Ishikawa (cell line): ENCODE measurements at regions not wholly inside any gene's neighbourhood (a gene's known extent, or its start where the extent isn't known, plus 50 kb on each side); places are given as distances from the start of the nearest gene placed in this dataset.
A peak's percentile ranks its signal among the peaks of the same experiment; 100 is the strongest.

Experiments
- CEBPB ChIP-seq: IDR thresholded peaks from 2 replicates; pipeline ENCODE4 v1.6.1; 2012
- CREB1 ChIP-seq: IDR thresholded peaks from 2 replicates; pipeline ENCODE4 v1.6.1; 2012; ENCODE audit warnings: low read depth
- EGR1 ChIP-seq: IDR thresholded peaks from 2 replicates; pipeline ENCODE4 v1.6.1; 2012
- EP300 ChIP-seq: IDR thresholded peaks from 2 replicates; pipeline ENCODE4 v1.6.1; 2012; ENCODE audit warnings: borderline replicate concordance
- FOXM1 ChIP-seq: IDR thresholded peaks from 2 replicates; pipeline ENCODE4 v1.6.1; 2012; ENCODE audit warnings: low read depth, borderline replicate concordance
- NFIC ChIP-seq: IDR thresholded peaks from 2 replicates; pipeline ENCODE4 v1.6.1; 2012
- RAD21 ChIP-seq: IDR thresholded peaks from 2 replicates; pipeline ENCODE4 v1.6.1; 2012; ENCODE audit warnings: low read depth
- REST ChIP-seq: IDR thresholded peaks from 2 replicates; pipeline ENCODE4 v1.6.1; 2012; ENCODE audit warnings: low read depth, mild to moderate bottlenecking
- TAF1 ChIP-seq: IDR thresholded peaks from 2 replicates; pipeline ENCODE4 v1.6.1; 2012; ENCODE audit warnings: low read depth, mild to moderate bottlenecking
- TCF12 ChIP-seq: IDR thresholded peaks from 2 replicates; pipeline ENCODE4 v1.6.1; 2012; ENCODE audit warnings: low read depth
- TEAD4 ChIP-seq: IDR thresholded peaks from 2 replicates; pipeline ENCODE4 v1.6.1; 2012
- USF1 ChIP-seq: IDR thresholded peaks from 2 replicates; pipeline ENCODE4 v1.6.1; 2012
- YY1 ChIP-seq: IDR thresholded peaks from 2 replicates; pipeline ENCODE4 v1.6.1; 2012; ENCODE audit warnings: low read depth
- ZBTB7A ChIP-seq: IDR thresholded peaks from 2 replicates; pipeline ENCODE4 v1.6.1; 2012; ENCODE audit warnings: low read depth
- TF ChIP-seq, protein P1 (sequence below): IDR thresholded peaks from 2 replicates; pipeline ENCODE4 v1.6.1; 2012

- no peak for TF ChIP-seq YY1
- TF ChIP-seq EP300: no peak
- no peak for TF ChIP-seq ZBTB7A
- no peak for TF ChIP-seq EGR1
- no peak for TF ChIP-seq TCF12
- TF ChIP-seq TEAD4: no peak
- no peak for TF ChIP-seq RAD21
- no peak for TF ChIP-seq CREB1
- TF ChIP-seq, protein P1, sequence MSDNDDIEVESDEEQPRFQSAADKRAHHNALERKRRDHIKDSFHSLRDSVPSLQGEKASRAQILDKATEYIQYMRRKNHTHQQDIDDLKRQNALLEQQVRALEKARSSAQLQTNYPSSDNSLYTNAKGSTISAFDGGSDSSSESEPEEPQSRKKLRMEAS: no peak
- no peak for TF ChIP-seq USF1
- no peak for TF ChIP-seq TAF1
Observed at GRCh38 chr6:113115196-113115595, 741.9 kb upstream of the MARCKS start.

DNA sequence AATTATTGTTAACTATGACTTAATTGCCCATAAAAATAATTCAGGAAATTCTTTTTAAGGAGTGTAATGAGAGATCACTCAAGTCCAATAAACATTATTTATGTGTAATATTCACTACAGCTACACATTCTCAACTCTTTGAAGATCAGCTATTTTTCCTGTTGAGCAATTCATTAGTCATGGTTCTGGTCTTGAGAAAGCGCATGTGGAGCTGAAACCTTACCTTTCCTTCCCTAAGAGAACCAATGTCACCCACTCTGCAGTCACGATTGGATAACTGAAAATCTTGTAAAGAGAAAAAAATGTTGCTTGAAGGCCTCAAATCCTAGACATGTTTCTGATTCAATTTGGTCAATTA, 736.9 kb upstream of the MARCKS start:
- TF ChIP-seq NFIC (0 out of 2 replicates have a peak, but pooled peaks have one; percentile 21), RAD21 (no peak), TEAD4 (peak; percentile 50; the same call in 1 of the 2 replicates), TCF12 (peak; percentile 46; the same call in 1 of the 2 replicates), YY1 (no peak), FOXM1 (no peak; the same call in 1 of the 2 replicates), USF1 (no peak), EP300 (peak; percentile 16; the same call in 1 of the 2 replicates), CEBPB (peak; percentile 71), EGR1 (no peak), REST (no peak), CREB1 (no peak)
- TF ChIP-seq, protein P1: no peak

DNA sequence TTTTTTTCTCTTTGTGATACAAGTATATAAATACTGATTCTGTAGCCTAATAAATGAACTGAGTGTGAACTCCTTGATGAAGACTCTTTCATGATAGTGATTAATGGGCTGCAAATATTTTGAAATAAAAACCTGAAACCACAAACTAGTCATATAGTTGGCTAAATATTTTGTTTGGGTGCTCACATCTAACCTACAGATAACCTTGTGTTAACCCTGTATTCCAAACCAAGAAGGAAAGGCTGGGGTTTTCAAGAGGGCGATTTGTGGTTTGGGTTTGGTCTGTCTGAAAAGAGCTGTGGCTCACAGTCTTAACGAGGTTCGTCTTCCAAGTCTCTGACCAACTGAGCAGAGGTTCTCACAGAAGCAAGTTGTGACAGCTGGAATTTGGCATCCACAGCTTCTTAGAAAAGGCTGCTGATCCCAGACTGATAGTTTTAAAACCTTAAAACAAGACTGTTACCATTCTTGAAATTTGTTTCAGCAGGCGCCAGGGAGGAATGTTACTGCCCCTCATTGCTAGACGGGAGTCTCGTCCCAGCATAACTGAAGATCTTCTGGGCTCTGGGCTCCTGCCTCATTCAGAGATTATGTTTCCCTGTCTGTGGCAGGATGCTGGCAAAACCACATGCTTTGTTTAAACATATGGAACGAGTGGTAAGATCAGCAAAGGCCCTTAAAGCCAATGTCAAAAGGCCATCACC, 736.4 kb upstream of the MARCKS start:
- TF ChIP-seq CREB1 (no peak), EP300 (0 out of 2 replicates have a peak, but pooled peaks have one; percentile 2)

GRCh38 chr6:113121571-113121970, 735.6 kb upstream of the MARCKS start:
- TF ChIP-seq REST (no peak), EP300 (no peak), CEBPB (no peak), USF1 (no peak), TEAD4 (no peak)
- TF ChIP-seq, protein P1: no peak

GRCh38 chr6:113122060-113122459, 735.1 kb upstream of the MARCKS start:
- no peak for TF ChIP-seq REST
